Activated T-cell treated with anti-CD3 and anti-CD28 coated beads, Interleukin-2, amount 50 U/mL, for 24 hours (primary cell): ENCODE measurements at regions not wholly inside any gene's neighbourhood (a gene's known extent, or its start where the extent isn't known, plus 50 kb on each side); places are given as distances from the start of the nearest gene placed in this dataset.

Source experiments
- DNase-seq: peaks from one replicate; pipeline ENCODE4 v3.0.0-alpha.2; 2020
- H3K27ac Mint-ChIP-seq: 2 replicates; pipeline ENCODE4 v1.8.0; 2020; ENCODE audit warnings: mild to moderate bottlenecking, mixed read lengths
- H3K27me3 Mint-ChIP-seq: 2 replicates; pipeline ENCODE4 v1.8.0; 2020; ENCODE audit warnings: mixed read lengths
- H3K36me3 Mint-ChIP-seq: 2 replicates; pipeline ENCODE4 v1.8.0; 2020; ENCODE audit warnings: low read depth, mixed read lengths
- H3K4me1 Mint-ChIP-seq: 2 replicates; pipeline ENCODE4 v1.8.0; 2020; ENCODE audit warnings: low read depth, mixed read lengths
- H3K4me3 Mint-ChIP-seq: 2 replicates; pipeline ENCODE4 v1.8.0; 2020; ENCODE audit warnings: mild to moderate bottlenecking, moderate library complexity, mixed read lengths
- H3K9me3 Mint-ChIP-seq: 2 replicates; pipeline ENCODE4 v1.8.0; 2020; ENCODE audit warnings: mixed read lengths

DNA sequence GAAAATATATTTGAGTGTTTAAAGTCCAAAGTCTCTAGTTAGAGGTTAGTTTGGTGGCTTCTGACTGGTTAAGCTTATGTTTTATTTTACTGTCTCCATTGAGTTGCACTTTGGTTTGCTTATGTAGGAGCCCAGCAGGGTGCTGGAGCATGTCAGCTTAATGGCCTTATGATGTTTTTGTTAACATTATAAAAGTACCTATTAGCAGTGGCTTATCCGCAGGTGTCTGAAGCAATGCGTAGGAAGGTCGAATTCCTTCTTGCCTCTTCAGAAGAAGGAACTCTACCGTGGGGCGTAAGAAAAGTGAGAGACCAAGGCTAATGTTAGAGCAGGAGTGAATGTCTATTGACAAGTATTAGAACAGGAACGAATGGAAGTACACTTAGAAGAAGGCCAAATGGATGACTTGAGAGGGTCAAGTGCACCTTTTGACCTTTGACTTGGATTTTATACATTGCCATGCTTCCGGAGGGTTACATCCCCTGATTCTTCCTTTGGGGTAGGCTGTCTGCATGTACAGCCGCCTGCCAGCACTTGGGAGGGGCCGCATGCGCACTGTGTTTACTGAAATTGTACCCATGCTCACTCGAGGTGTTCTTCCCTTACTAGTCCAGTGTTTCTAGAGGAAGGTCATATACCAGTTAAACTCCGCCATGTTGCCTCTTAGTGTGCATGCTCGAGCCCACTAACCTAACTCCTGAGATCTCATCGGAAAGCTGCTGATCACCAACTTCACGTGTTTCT lies 793.9 kb upstream of the PCDH9 start:
- peaks cover 16% of the 10 kb centered on the region for H3K9me3 Mint-ChIP-seq
- no peaks in the 10 kb centered on the region for H3K27me3 Mint-ChIP-seq
- H3K36me3 Mint-ChIP-seq: no peaks in the 10 kb centered on the region
- H3K4me1 Mint-ChIP-seq: no peaks in the 10 kb centered on the region
- no peak overlapping the region for H3K4me3 Mint-ChIP-seq
- H3K27ac Mint-ChIP-seq: no peak overlapping the region
- no peak for DNase-seq

DNA sequence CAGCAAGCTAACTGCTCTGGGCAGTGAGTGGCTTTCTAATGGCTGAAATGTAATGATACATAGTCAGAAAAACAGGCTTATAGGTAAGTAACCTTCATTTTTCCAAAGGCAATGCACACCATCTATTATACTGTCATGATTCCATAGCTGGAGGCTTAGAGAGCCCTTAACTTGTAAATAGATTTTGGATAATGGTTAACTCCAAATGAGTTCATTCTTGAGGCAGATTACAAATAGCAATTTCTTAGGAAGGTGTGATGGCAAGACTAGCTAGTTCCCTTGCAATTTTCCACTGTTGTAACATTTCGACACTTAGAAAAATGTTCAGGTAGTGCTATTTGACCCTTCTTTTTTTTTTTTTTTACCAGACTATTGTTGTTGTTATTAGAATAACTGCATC lies 789.8 kb upstream of the PCDH9 start:
- H3K27me3 Mint-ChIP-seq: no peaks in the 10 kb centered on the region
- no peaks in the 10 kb centered on the region for H3K36me3 Mint-ChIP-seq
- H3K4me1 Mint-ChIP-seq: no peaks in the 10 kb centered on the region
- no peak for DNase-seq
- H3K9me3 Mint-ChIP-seq: peaks cover 20% of the 10 kb centered on the region
- H3K4me3 Mint-ChIP-seq: no peak overlapping the region
- H3K27ac Mint-ChIP-seq: no peak overlapping the region

- H3K27ac Mint-ChIP-seq: no peak overlapping the region
- no peaks in the 10 kb centered on the region for H3K36me3 Mint-ChIP-seq
- no peaks in the 10 kb centered on the region for H3K4me1 Mint-ChIP-seq
- H3K4me3 Mint-ChIP-seq: no peak overlapping the region
- DNase-seq: no peak
- H3K9me3 Mint-ChIP-seq: peaks cover 9% of the 10 kb centered on the region
- no peaks in the 10 kb centered on the region for H3K27me3 Mint-ChIP-seq
These were observed 779.4 kb upstream of the PCDH9 start for GRCh38 chr13:68009546-68009945.

GRCh38 chr13:68007576-68007975 lies 777.4 kb upstream of the PCDH9 start:
- H3K4me3 Mint-ChIP-seq: no peak overlapping the region
- no peaks in the 10 kb centered on the region for H3K4me1 Mint-ChIP-seq
- no peaks in the 10 kb centered on the region for H3K36me3 Mint-ChIP-seq
- no peak for DNase-seq
- H3K27me3 Mint-ChIP-seq: no peaks in the 10 kb centered on the region
- no peak overlapping the region for H3K27ac Mint-ChIP-seq
- peaks cover 16% of the 10 kb centered on the region for H3K9me3 Mint-ChIP-seq

GRCh38 chr13:67996101-67996500 lies 766.0 kb upstream of the PCDH9 start:
- H3K36me3 Mint-ChIP-seq: no peaks in the 10 kb centered on the region
- no peak overlapping the region for H3K4me3 Mint-ChIP-seq
- no peak for DNase-seq
- no peaks in the 10 kb centered on the region for H3K27me3 Mint-ChIP-seq
- H3K27ac Mint-ChIP-seq: no peak overlapping the region
- peaks cover 7% of the 10 kb centered on the region for H3K9me3 Mint-ChIP-seq
- no peaks in the 10 kb centered on the region for H3K4me1 Mint-ChIP-seq

GRCh38 chr13:67990868-67991267 lies 760.7 kb upstream of the PCDH9 start:
- Mint-ChIP-seq H3K4me1 (no peaks in the 10 kb centered on the region), H3K27ac (no peak overlapping the region)
- no peak for DNase-seq

GRCh38 chr13:67986234-67986633 lies 756.1 kb upstream of the PCDH9 start:
- no peaks in the 10 kb centered on the region for H3K36me3 Mint-ChIP-seq
- H3K27ac Mint-ChIP-seq: no peak overlapping the region
- no peaks in the 10 kb centered on the region for H3K27me3 Mint-ChIP-seq
- no peak for DNase-seq
- no peaks in the 10 kb centered on the region for H3K4me1 Mint-ChIP-seq
- no peak overlapping the region for H3K4me3 Mint-ChIP-seq
- peaks cover 9% of the 10 kb centered on the region for H3K9me3 Mint-ChIP-seq

More at GRCh38 chr13:67990868-67991267, 760.7 kb upstream of the PCDH9 start:
- no peaks in the 10 kb centered on the region for H3K27me3 Mint-ChIP-seq
- H3K36me3 Mint-ChIP-seq: no peaks in the 10 kb centered on the region
- H3K4me3 Mint-ChIP-seq: no peak overlapping the region
- H3K9me3 Mint-ChIP-seq: peaks cover 9% of the 10 kb centered on the region

DNA sequence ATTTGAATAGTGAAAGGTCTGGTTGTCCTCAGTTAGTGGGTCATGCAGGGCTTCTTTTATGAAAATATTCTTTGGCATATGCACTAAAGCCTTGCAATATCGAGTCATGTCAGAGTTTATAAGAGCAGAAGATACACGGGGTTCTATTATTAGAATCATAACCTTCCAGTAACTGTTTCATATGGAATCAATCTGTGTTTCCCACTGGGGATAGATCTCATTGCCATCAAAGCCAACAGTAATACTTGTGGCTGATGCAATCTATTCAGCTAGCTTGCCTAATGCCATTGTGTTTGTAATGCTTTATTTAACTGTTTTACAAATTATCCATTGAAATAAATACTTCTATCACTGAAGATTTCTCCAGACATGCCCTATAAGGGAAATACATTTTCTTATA lies 746.9 kb upstream of the PCDH9 start:
- no peaks in the 10 kb centered on the region for H3K36me3 Mint-ChIP-seq
- H3K9me3 Mint-ChIP-seq: peaks cover 11% of the 10 kb centered on the region
- H3K4me1 Mint-ChIP-seq: no peaks in the 10 kb centered on the region
- H3K27me3 Mint-ChIP-seq: no peaks in the 10 kb centered on the region
- no peak overlapping the region for H3K4me3 Mint-ChIP-seq
- no peak overlapping the region for H3K27ac Mint-ChIP-seq
- DNase-seq: no peak

- H3K4me3 Mint-ChIP-seq: no peak overlapping the region
These were observed 741.2 kb upstream of the PCDH9 start for GRCh38 chr13:67971291-67971690.

DNA sequence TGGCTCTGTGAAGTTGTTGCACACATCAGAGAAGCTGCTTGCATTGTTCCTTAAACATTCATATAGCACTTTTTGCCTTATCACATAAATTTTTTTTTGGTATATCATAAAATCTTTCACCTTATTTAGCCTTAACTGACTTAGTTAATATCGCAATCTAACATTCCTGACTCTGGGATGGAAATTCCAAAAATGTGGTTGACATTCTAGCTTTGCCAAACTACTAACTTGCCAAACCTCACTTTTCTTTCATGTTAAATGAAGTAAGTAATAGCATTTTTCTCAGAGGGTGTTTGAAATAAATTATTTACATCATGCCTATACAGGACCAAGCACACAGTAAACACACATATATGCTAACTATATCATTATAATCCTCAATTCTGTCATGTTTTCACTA lies 736.9 kb upstream of the PCDH9 start:
- Mint-ChIP-seq H3K4me1 (no peaks in the 10 kb centered on the region), H3K4me3 (no peak overlapping the region)

More at GRCh38 chr13:67971291-67971690, 741.2 kb upstream of the PCDH9 start:
- DNase-seq: no peak
- H3K36me3 Mint-ChIP-seq: no peaks in the 10 kb centered on the region
- peaks cover 7% of the 10 kb centered on the region for H3K9me3 Mint-ChIP-seq
- no peaks in the 10 kb centered on the region for H3K27me3 Mint-ChIP-seq
- no peaks in the 10 kb centered on the region for H3K4me1 Mint-ChIP-seq
- H3K27ac Mint-ChIP-seq: no peak overlapping the region

GRCh38 chr13:67966065-67966464 lies 735.9 kb upstream of the PCDH9 start:
- H3K4me1 Mint-ChIP-seq: no peaks in the 10 kb centered on the region
- DNase-seq: no peak
- no peak overlapping the region for H3K4me3 Mint-ChIP-seq
- H3K9me3 Mint-ChIP-seq: peaks cover 8% of the 10 kb centered on the region
- H3K36me3 Mint-ChIP-seq: no peaks in the 10 kb centered on the region
- no peak overlapping the region for H3K27ac Mint-ChIP-seq
- no peaks in the 10 kb centered on the region for H3K27me3 Mint-ChIP-seq

More for the DNA sequence above, 736.9 kb upstream of the PCDH9 start:
- Mint-ChIP-seq H3K27me3 (no peaks in the 10 kb centered on the region), H3K9me3 (peaks cover 7% of the 10 kb centered on the region), H3K27ac (no peak overlapping the region), H3K36me3 (no peaks in the 10 kb centered on the region)
- no peak for DNase-seq

DNA sequence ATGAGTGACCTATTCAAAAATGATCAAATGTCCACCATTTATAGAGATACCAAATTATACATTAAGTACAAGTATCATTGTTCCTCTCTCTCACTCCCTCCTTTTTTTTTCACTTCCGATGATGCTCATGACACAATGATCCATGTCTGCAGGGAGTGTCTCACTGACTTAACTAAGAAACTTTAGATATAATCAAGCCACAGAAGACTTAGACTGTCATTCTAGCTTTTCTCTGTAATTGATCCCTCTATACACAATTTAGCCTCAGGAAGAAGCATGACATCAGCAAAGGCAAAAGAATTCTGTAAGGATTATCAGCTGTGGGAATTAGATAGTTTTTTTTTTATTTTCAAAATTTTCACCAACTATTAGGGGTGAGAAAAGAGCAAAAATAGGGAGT lies 734.9 kb upstream of the PCDH9 start:
- no peak overlapping the region for H3K4me3 Mint-ChIP-seq
- H3K9me3 Mint-ChIP-seq: peaks cover 8% of the 10 kb centered on the region
- no peaks in the 10 kb centered on the region for H3K27me3 Mint-ChIP-seq
- H3K4me1 Mint-ChIP-seq: no peaks in the 10 kb centered on the region
- no peaks in the 10 kb centered on the region for H3K36me3 Mint-ChIP-seq
- H3K27ac Mint-ChIP-seq: no peak overlapping the region
- DNase-seq: no peak

DNA sequence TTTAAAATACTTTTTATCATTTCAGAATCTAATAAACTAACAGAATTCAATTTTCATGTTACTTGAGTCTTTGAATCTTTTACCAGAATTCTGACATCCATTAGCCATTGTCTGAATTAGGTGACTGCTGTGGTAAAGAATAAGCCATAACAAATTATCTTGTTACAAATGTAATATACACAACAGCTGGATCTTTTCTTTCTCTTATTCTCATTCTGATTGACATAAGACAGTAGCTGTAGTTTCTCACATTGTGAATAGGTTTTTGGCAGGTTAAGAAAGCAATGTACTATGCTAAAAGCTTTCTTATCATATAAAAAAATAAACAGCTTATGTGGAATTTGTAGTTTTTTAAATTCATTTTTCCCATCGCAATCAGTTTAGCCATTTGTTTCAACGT lies 734.0 kb upstream of the PCDH9 start:
- Mint-ChIP-seq H3K27me3 (no peaks in the 10 kb centered on the region), H3K4me3 (no peak overlapping the region), H3K27ac (no peak overlapping the region), H3K9me3 (peaks cover 12% of the 10 kb centered on the region), H3K36me3 (no peaks in the 10 kb centered on the region), H3K4me1 (no peaks in the 10 kb centered on the region)
- DNase-seq: no peak

GRCh38 chr13:67961331-67961730 lies 731.2 kb upstream of the PCDH9 start:
- H3K4me1 Mint-ChIP-seq: no peaks in the 10 kb centered on the region
- no peak for DNase-seq

GRCh38 chr13:67951431-67951830 lies 721.3 kb upstream of the PCDH9 start:
- H3K27me3 Mint-ChIP-seq: no peaks in the 10 kb centered on the region
- H3K4me1 Mint-ChIP-seq: no peaks in the 10 kb centered on the region
- H3K4me3 Mint-ChIP-seq: no peak overlapping the region
- no peak overlapping the region for H3K27ac Mint-ChIP-seq
- DNase-seq: no peak
- H3K36me3 Mint-ChIP-seq: no peaks in the 10 kb centered on the region
- peaks cover 7% of the 10 kb centered on the region for H3K9me3 Mint-ChIP-seq

More at GRCh38 chr13:67961331-67961730, 731.2 kb upstream of the PCDH9 start:
- Mint-ChIP-seq H3K9me3 (peaks cover 24% of the 10 kb centered on the region), H3K27me3 (no peaks in the 10 kb centered on the region), H3K27ac (no peak overlapping the region), H3K4me3 (no peak overlapping the region), H3K36me3 (no peaks in the 10 kb centered on the region)

DNA sequence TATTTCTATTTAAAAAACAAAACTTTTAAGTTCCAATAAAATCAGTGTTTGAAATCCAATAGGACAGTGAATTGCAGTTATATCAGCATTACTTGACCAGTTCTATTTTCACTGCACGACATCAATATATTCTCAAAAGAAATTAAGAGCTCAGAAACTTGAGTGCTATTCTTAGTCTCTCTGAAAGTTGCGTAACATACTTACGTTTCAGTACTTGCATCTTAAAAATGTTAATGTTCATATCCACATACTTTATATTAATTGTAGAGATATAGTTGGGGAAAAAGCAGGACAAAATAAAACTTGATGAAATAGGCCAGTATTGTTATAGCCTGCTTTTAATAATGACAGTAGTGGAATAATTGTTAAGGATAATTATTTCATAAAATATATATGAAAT lies 720.5 kb upstream of the PCDH9 start:
- Mint-ChIP-seq H3K36me3 (no peaks in the 10 kb centered on the region), H3K4me3 (no peak overlapping the region), H3K27ac (no peak overlapping the region), H3K9me3 (peaks cover 8% of the 10 kb centered on the region), H3K4me1 (no peaks in the 10 kb centered on the region), H3K27me3 (no peaks in the 10 kb centered on the region)
- no peak for DNase-seq
